ENCODE measurements at regions not wholly inside any gene's neighbourhood (a gene's known extent, or its start where the extent isn't known, plus 50 kb on each side); places are given as distances from the start of the nearest gene placed in this dataset.

- H3K4me3 ChIP-seq: no peak overlapping the region
- no peak for DNase-seq
- no peak overlapping the region for H3K9ac ChIP-seq (ENCODE audit: insufficient read depth in 1 of 2, low read length in 2 of 2)
- no peak for ATAC-seq (ENCODE audit: insufficient read depth, low FRiP score)
- no peaks in the 10 kb centered on the region for H3K27me3 ChIP-seq (ENCODE audit: control insufficient read depth in 3 of 3, insufficient read depth in 3 of 3, low read length in 2 of 3)
- no peak overlapping the region for H3K27ac ChIP-seq (ENCODE audit: low read depth in 1 of 2, low read length in 1 of 2)
- WGBS, 2 donors: 54 to 82% methylated on average over 3 of the region's 3 CpGs
- no peaks in the 10 kb centered on the region for H3K36me3 ChIP-seq (ENCODE audit: control insufficient read depth in 4 of 4, insufficient read depth in 4 of 4, low read length in 4 of 4)
- H3K4me1 ChIP-seq (ENCODE audit: control insufficient read depth in 5 of 5, insufficient read depth in 5 of 5, low read length in 5 of 5): no peaks in the 10 kb centered on the region
- no peak for TF ChIP-seq CTCF (IDR thresholded peaks at IDR 0.05; ENCODE audit: control extremely low read depth, extremely low read depth)
- H3K9me3 ChIP-seq (ENCODE audit: control insufficient read depth in 4 of 4, insufficient read depth in 3 of 4, low read length in 3 of 4): no peaks in the 10 kb centered on the region
Measured at GRCh38 chr7:125386211-125386610, 456.6 kb upstream of the POT1 start.

GRCh38 chr7:125383324-125383723 lies 453.7 kb upstream of the POT1 start:
- 44 to 48% methylated on average over 2 of the region's 2 CpGs for WGBS, 2 donors
- Histone ChIP-seq H3K27ac (ENCODE audit: low read depth in 1 of 2, low read length in 1 of 2) (no peak overlapping the region), H3K27me3 (ENCODE audit: control insufficient read depth in 3 of 3, insufficient read depth in 3 of 3, low read length in 2 of 3) (no peaks in the 10 kb centered on the region), H3K4me1 (ENCODE audit: control insufficient read depth in 5 of 5, insufficient read depth in 5 of 5, low read length in 5 of 5) (no peaks in the 10 kb centered on the region), H3K36me3 (ENCODE audit: control insufficient read depth in 4 of 4, insufficient read depth in 4 of 4, low read length in 4 of 4) (no peaks in the 10 kb centered on the region), H3K9ac (ENCODE audit: insufficient read depth in 1 of 2, low read length in 2 of 2) (no peak overlapping the region), H3K9me3 (ENCODE audit: control insufficient read depth in 4 of 4, insufficient read depth in 3 of 4, low read length in 3 of 4) (no peaks in the 10 kb centered on the region), H3K4me3 (no peak overlapping the region)
- DNase-seq: no peak
- TF ChIP-seq CTCF (IDR thresholded peaks at IDR 0.05; ENCODE audit: control extremely low read depth, extremely low read depth): no peak
- ATAC-seq (ENCODE audit: insufficient read depth, low FRiP score): no peak

- TF ChIP-seq CTCF (IDR thresholded peaks at IDR 0.05; ENCODE audit: control extremely low read depth, extremely low read depth): no peak
- no peak for DNase-seq
- no peak overlapping the region for H3K4me3 ChIP-seq
- no peaks in the 10 kb centered on the region for H3K9me3 ChIP-seq (ENCODE audit: control insufficient read depth in 4 of 4, insufficient read depth in 3 of 4, low read length in 3 of 4)
- no peak for ATAC-seq (ENCODE audit: insufficient read depth, low FRiP score)
- no peaks in the 10 kb centered on the region for H3K36me3 ChIP-seq (ENCODE audit: control insufficient read depth in 4 of 4, insufficient read depth in 4 of 4, low read length in 4 of 4)
- no peaks in the 10 kb centered on the region for H3K27me3 ChIP-seq (ENCODE audit: control insufficient read depth in 3 of 3, insufficient read depth in 3 of 3, low read length in 2 of 3)
- H3K27ac ChIP-seq (ENCODE audit: low read depth in 1 of 2, low read length in 1 of 2): no peak overlapping the region
- WGBS, 2 donors: 87 to 89% methylated on average over 1 of the region's 1 CpG
- no peaks in the 10 kb centered on the region for H3K4me1 ChIP-seq (ENCODE audit: control insufficient read depth in 5 of 5, insufficient read depth in 5 of 5, low read length in 5 of 5)
- H3K9ac ChIP-seq (ENCODE audit: insufficient read depth in 1 of 2, low read length in 2 of 2): no peak overlapping the region
Measured at GRCh38 chr7:125382401-125382800, 452.8 kb upstream of the POT1 start.

- no peak overlapping the region for H3K4me3 ChIP-seq
- no peak overlapping the region for H3K27ac ChIP-seq (ENCODE audit: low read depth in 1 of 2, low read length in 1 of 2)
- 87 to 89% methylated on average over 3 of the region's 3 CpGs for WGBS, 2 donors
- DNase-seq (no peak), ATAC-seq (ENCODE audit: insufficient read depth, low FRiP score) (no peak)
- no peaks in the 10 kb centered on the region for H3K4me1 ChIP-seq (ENCODE audit: control insufficient read depth in 5 of 5, insufficient read depth in 5 of 5, low read length in 5 of 5)
- no peaks in the 10 kb centered on the region for H3K36me3 ChIP-seq (ENCODE audit: control insufficient read depth in 4 of 4, insufficient read depth in 4 of 4, low read length in 4 of 4)
- no peaks in the 10 kb centered on the region for H3K27me3 ChIP-seq (ENCODE audit: control insufficient read depth in 3 of 3, insufficient read depth in 3 of 3, low read length in 2 of 3)
- TF ChIP-seq CTCF (IDR thresholded peaks at IDR 0.05; ENCODE audit: control extremely low read depth, extremely low read depth): no peak
- H3K9me3 ChIP-seq (ENCODE audit: control insufficient read depth in 4 of 4, insufficient read depth in 3 of 4, low read length in 3 of 4): no peaks in the 10 kb centered on the region
- no peak overlapping the region for H3K9ac ChIP-seq (ENCODE audit: insufficient read depth in 1 of 2, low read length in 2 of 2)
Measured at GRCh38 chr7:125375942-125376341, 446.3 kb upstream of the POT1 start.

All from lung (tissue), 11 donors.